Suppressor macrophage treated with lipopolysaccharide for 4 hours (primary cell): ENCODE measurements at regions not wholly inside any gene's neighbourhood (a gene's known extent, or its start where the extent isn't known, plus 50 kb on each side); places are given as distances from the start of the nearest gene placed in this dataset.
A peak's percentile ranks its signal among the peaks of the same experiment; 100 is the strongest.

Experiments used
- DNase-seq: peaks from one replicate; pipeline ENCODE4 v3.0.0-alpha.2; 2020

GRCh38 chr13:59442461-59442860, 721.3 kb downstream of the DIAPH3 start:
- DNase-seq: no peak

GRCh38 chr13:59442944-59443486, 720.7 kb downstream of the DIAPH3 start:
- DNase-seq: no peak

GRCh38 chr13:59444210-59444857, 719.4 kb downstream of the DIAPH3 start:
- DNase-seq: no peak

GRCh38 chr13:59445812-59446211, 717.9 kb downstream of the DIAPH3 start:
- no peak for DNase-seq

- no peak for DNase-seq
Observed at GRCh38 chr13:59446391-59446790, 717.3 kb downstream of the DIAPH3 start.

- DNase-seq: no peak
Observed at GRCh38 chr13:59447031-59447430, 716.7 kb downstream of the DIAPH3 start.

GRCh38 chr13:59447846-59448620, 715.7 kb downstream of the DIAPH3 start:
- no peak for DNase-seq

- no peak for DNase-seq
Observed at GRCh38 chr13:59449750-59450149, 714.0 kb downstream of the DIAPH3 start.

GRCh38 chr13:59450229-59450628, 713.5 kb downstream of the DIAPH3 start:
- no peak for DNase-seq

- peak; percentile 60 for DNase-seq
Observed at GRCh38 chr13:59451236-59451635, 712.5 kb downstream of the DIAPH3 start.

- peak; percentile 72 for DNase-seq
Observed at GRCh38 chr13:59452189-59452890, 711.4 kb downstream of the DIAPH3 start.

GRCh38 chr13:59458908-59459579, 704.7 kb downstream of the DIAPH3 start:
- DNase-seq: peak; percentile 45

- DNase-seq: no peak
Observed at GRCh38 chr13:59459972-59460371, 703.8 kb downstream of the DIAPH3 start.

GRCh38 chr13:59461411-59461810, 702.3 kb downstream of the DIAPH3 start:
- DNase-seq: no peak

- DNase-seq: no peak
Observed at GRCh38 chr13:59463023-59463422, 700.7 kb downstream of the DIAPH3 start.

GRCh38 chr13:59464926-59465325, 698.8 kb downstream of the DIAPH3 start:
- no peak for DNase-seq

- no peak for DNase-seq
Observed at GRCh38 chr13:59468396-59468795, 695.3 kb downstream of the DIAPH3 start.

GRCh38 chr13:59471106-59471505, 692.6 kb downstream of the DIAPH3 start:
- peak; percentile 43 for DNase-seq

GRCh38 chr13:59472134-59472533, 691.6 kb downstream of the DIAPH3 start:
- no peak for DNase-seq

GRCh38 chr13:59474696-59475095, 689.0 kb downstream of the DIAPH3 start:
- DNase-seq: peak; percentile 21

GRCh38 chr13:59475911-59476310, 687.8 kb downstream of the DIAPH3 start:
- no peak for DNase-seq

GRCh38 chr13:59476366-59476765, 687.4 kb downstream of the DIAPH3 start:
- DNase-seq: no peak

GRCh38 chr13:59477011-59477410, 686.7 kb downstream of the DIAPH3 start:
- DNase-seq: no peak
